Ishikawa (cell line): ENCODE measurements at regions not wholly inside any gene's neighbourhood (a gene's known extent, or its start where the extent isn't known, plus 50 kb on each side); places are given as distances from the start of the nearest gene placed in this dataset.

Experiments used
- ZBTB7A ChIP-seq: IDR thresholded peaks from 2 replicates; pipeline ENCODE4 v1.6.1; 2012; ENCODE audit warnings: low read depth
- TF ChIP-seq, protein P1 (sequence below): IDR thresholded peaks from 2 replicates; pipeline ENCODE4 v1.6.1; 2012; ENCODE audit warnings: low read depth, mild to moderate bottlenecking
- TF ChIP-seq, protein P2 (sequence below): IDR thresholded peaks from 2 replicates; pipeline ENCODE4 v1.6.1; 2012

DNA sequence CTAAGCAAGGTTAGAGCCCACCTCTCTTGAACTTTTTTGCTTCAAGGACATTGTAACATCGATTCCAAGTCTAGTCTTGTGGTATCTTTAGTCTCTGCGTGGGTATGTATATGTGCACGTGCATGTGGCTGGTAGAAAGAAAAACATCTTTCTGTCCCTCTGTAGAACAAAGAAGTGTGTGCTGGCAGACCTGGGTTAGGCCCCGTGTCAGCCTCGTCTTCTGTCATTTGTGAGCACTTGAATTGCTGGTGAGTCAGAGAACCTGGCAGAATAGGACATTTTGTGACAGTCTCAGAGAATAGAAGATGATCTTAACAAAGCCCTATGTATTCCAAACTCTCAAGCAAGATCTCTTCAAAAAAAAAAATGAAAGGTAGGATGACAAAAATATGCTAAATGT, 102.2 kb upstream of the ATP10A start:
- TF ChIP-seq, protein P1, sequence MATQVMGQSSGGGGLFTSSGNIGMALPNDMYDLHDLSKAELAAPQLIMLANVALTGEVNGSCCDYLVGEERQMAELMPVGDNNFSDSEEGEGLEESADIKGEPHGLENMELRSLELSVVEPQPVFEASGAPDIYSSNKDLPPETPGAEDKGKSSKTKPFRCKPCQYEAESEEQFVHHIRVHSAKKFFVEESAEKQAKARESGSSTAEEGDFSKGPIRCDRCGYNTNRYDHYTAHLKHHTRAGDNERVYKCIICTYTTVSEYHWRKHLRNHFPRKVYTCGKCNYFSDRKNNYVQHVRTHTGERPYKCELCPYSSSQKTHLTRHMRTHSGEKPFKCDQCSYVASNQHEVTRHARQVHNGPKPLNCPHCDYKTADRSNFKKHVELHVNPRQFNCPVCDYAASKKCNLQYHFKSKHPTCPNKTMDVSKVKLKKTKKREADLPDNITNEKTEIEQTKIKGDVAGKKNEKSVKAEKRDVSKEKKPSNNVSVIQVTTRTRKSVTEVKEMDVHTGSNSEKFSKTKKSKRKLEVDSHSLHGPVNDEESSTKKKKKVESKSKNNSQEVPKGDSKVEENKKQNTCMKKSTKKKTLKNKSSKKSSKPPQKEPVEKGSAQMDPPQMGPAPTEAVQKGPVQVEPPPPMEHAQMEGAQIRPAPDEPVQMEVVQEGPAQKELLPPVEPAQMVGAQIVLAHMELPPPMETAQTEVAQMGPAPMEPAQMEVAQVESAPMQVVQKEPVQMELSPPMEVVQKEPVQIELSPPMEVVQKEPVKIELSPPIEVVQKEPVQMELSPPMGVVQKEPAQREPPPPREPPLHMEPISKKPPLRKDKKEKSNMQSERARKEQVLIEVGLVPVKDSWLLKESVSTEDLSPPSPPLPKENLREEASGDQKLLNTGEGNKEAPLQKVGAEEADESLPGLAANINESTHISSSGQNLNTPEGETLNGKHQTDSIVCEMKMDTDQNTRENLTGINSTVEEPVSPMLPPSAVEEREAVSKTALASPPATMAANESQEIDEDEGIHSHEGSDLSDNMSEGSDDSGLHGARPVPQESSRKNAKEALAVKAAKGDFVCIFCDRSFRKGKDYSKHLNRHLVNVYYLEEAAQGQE: no peak
- TF ChIP-seq, protein P2, sequence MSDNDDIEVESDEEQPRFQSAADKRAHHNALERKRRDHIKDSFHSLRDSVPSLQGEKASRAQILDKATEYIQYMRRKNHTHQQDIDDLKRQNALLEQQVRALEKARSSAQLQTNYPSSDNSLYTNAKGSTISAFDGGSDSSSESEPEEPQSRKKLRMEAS: no peak
- no peak for TF ChIP-seq ZBTB7A
